K562 (cell line): ENCODE measurements at regions not wholly inside any gene's neighbourhood (a gene's known extent, or its start where the extent isn't known, plus 50 kb on each side); places are given as distances from the start of the nearest gene placed in this dataset.

Experiments used
- CTCF ChIP-seq, 3 experiments: IDR thresholded peaks in 2 of 3; conservative IDR thresholded peaks in 1 of 3; 2 replicates each; pipeline ENCODE4 v1.5.1; 2011 to 2012; ENCODE audit warnings: low read length in 3 of 3, mild to moderate bottlenecking in 3 of 3, control low read depth in 2 of 3, improper control_type of control experiment in 1 of 3, inconsistent platforms in 1 of 3, low read depth in 1 of 3, mixed read lengths in 1 of 3, moderate library complexity in 1 of 3; ENCODE audit not compliant: insufficient read depth in 2 of 3
- DIDO1 ChIP-seq: fragments of 450-650 bp; IDR thresholded peaks from 2 replicates; pipeline ENCODE4 v1.6.1; 2016; ENCODE audit warnings: low read depth, missing biosample characterization, missing genetic modification characterization
- EP300 ChIP-seq: IDR thresholded peaks from 2 replicates; pipeline ENCODE4 v1.6.1; 2012; ENCODE audit warnings: low read length, improper control_type of control experiment
- ETV6 ChIP-seq, 3 experiments: fragments of 150-350 bp in 1 of 3; sonication (generic) in 1 of 3; formaldehyde crosslinking in 1 of 3; IDR thresholded peaks; 2 replicates each; pipeline versions ENCODE4 v1.6.1 to v1.8.0; 2014 to 2022; ENCODE audit warnings: borderline replicate concordance in 2 of 3, low read depth in 2 of 3, antibody characterized with exemption in 1 of 3, low read length in 1 of 3, mild to moderate bottlenecking in 1 of 3, missing genetic modification reagents in 1 of 3
- HMGXB4 ChIP-seq: sonication (generic); formaldehyde crosslinking; IDR thresholded peaks from 2 replicates; pipeline ENCODE4 v1.8.1; 2023; ENCODE audit warnings: mild to moderate bottlenecking, missing genetic modification reagents
- MEF2D ChIP-seq: conservative IDR thresholded peaks from 2 replicates; pipeline ENCODE4 v1.6.1; 2016; ENCODE audit warnings: low read depth, missing genetic modification characterization, missing compliant biosample characterization
- RAD21 ChIP-seq, 2 experiments: fragments of 250-450 bp in 1 of 2; fragments of 450-650 bp in 1 of 2; sonication (Bioruptor Pico) in 1 of 2; formaldehyde crosslinking in 1 of 2; IDR thresholded peaks in 1 of 2; conservative IDR thresholded peaks in 1 of 2; 2 replicates each; pipeline versions ENCODE4 v1.4.0 to v1.8.0; 2020 to 2022; ENCODE audit warnings: mild to moderate bottlenecking in 2 of 2, moderate library complexity in 1 of 2
- TCF7 ChIP-seq: sonication (generic); IDR thresholded peaks from 2 replicates; pipeline ENCODE4 v1.6.1; 2016; ENCODE audit warnings: antibody characterized with exemption, borderline replicate concordance
- XRCC5 ChIP-seq: fragments of 200-400 bp; formaldehyde crosslinking; IDR thresholded peaks from 2 replicates; pipeline ENCODE4 v1.6.1; 2017; ENCODE audit warnings: low read depth, mild to moderate bottlenecking, low read length
- ZNF146 ChIP-seq: IDR thresholded peaks from one replicate; pipeline ENCODE4 v1.6.1; 2018; ENCODE audit warnings: missing compliant biosample characterization; ENCODE audit not compliant: unreplicated experiment
- ZNF316 ChIP-seq: fragments of 450-650 bp; IDR thresholded peaks from 2 replicates; pipeline ENCODE4 v1.6.1; 2016
- ZNF449 ChIP-seq: fragments of 250-450 bp; sonication (Bioruptor Pico); IDR thresholded peaks from 2 replicates; pipeline ENCODE4 v1.8.0; 2022; ENCODE audit warnings: moderate library complexity, mild to moderate bottlenecking, inconsistent platforms

GRCh38 chr10:61157182-61157581, 213.2 kb upstream of the RHOBTB1 start:
- TF ChIP-seq DIDO1 (tag) (no peak), ZNF449 (CRISPR knock-in tag) (no peak), EP300 (no peak), ZNF316 (no peak), XRCC5 (no peak), RAD21 (CRISPR knock-in tag; conservative IDR thresholded peaks at IDR 0.05 in 1 of 2, IDR thresholded peaks at IDR 0.05 in 1 of 2) (no peak), HMGXB4 (CRISPR knock-in tag) (no peak), ETV6 (IDR thresholded peaks at IDR 0.05; ENCODE audit: borderline replicate concordance in 1 of 2, low read depth in 2 of 2, low read length in 1 of 2) (no peak), ETV6 (CRISPR knock-in tag; IDR thresholded peaks at IDR 0.05; ENCODE audit: borderline replicate concordance) (no peak), MEF2D (tag) (no peak), CTCF (IDR thresholded peaks at IDR 0.05 in 2 of 3, conservative IDR thresholded peaks at IDR 0.05 in 1 of 3; ENCODE audit: insufficient read depth in 2 of 3, low read depth in 1 of 3, low read length in 3 of 3) (no peak), ZNF146 (no peak), TCF7 (no peak)
